Activated T-cell treated with anti-CD3 and anti-CD28 coated beads, Interleukin-2, amount 50 U/mL, for 4 hours (primary cell): ENCODE measurements at regions not wholly inside any gene's neighbourhood (a gene's known extent, or its start where the extent isn't known, plus 50 kb on each side); places are given as distances from the start of the nearest gene placed in this dataset.

Experiments
- ATAC-seq, 2 donors: fragments of 200-7000 bp; cut with Tn5 transposase; one replicate each; pipeline ENCODE4 v1.10.0; 2021
- DNase-seq: peaks from one replicate; pipeline ENCODE4 v3.0.0-alpha.2; 2020
- H3K27me3 Mint-ChIP-seq: one replicate; pipeline ENCODE4 v1.8.0; 2021; ENCODE audit warnings: low read depth, mixed read lengths
- H3K36me3 Mint-ChIP-seq: one replicate; pipeline ENCODE4 v1.8.0; 2022; ENCODE audit warnings: mixed read lengths; ENCODE audit not compliant: insufficient read depth
- H3K4me1 Mint-ChIP-seq: one replicate; pipeline ENCODE4 v1.8.0; 2021; ENCODE audit warnings: low read depth, mixed read lengths
- H3K4me3 Mint-ChIP-seq: one replicate; pipeline ENCODE4 v1.8.0; 2021; ENCODE audit warnings: mild to moderate bottlenecking, moderate library complexity, mixed read lengths
- H3K9me3 Mint-ChIP-seq: one replicate; pipeline ENCODE4 v1.8.0; 2021; ENCODE audit warnings: mixed read lengths

- H3K4me3 Mint-ChIP-seq = no peak overlapping the region
- no peaks in the 10 kb centered on the region for H3K36me3 Mint-ChIP-seq
- H3K27me3 Mint-ChIP-seq = peaks cover 5% of the 10 kb centered on the region
- H3K4me1 Mint-ChIP-seq = no peaks in the 10 kb centered on the region
- DNase-seq (no peak), ATAC-seq (no peak)
- H3K9me3 Mint-ChIP-seq = no peaks in the 10 kb centered on the region
These were observed 143.2 kb upstream of the EEA1 start for GRCh38 chr12:93072340-93072739.

- Mint-ChIP-seq H3K4me3 (no peak overlapping the region), H3K27me3 (peaks cover 3% of the 10 kb centered on the region), H3K4me1 (no peaks in the 10 kb centered on the region), H3K9me3 (no peaks in the 10 kb centered on the region), H3K36me3 (no peaks in the 10 kb centered on the region)
- ATAC-seq (no peak), DNase-seq (no peak)
These were observed 144.2 kb upstream of the EEA1 start for GRCh38 chr12:93073324-93073723.

GRCh38 chr12:93078059-93078458 is 149.0 kb upstream of the EEA1 start:
- Mint-ChIP-seq H3K36me3 (no peaks in the 10 kb centered on the region), H3K27me3 (no peaks in the 10 kb centered on the region), H3K4me3 (no peak overlapping the region), H3K4me1 (no peaks in the 10 kb centered on the region), H3K9me3 (no peaks in the 10 kb centered on the region)
- DNase-seq (no peak), ATAC-seq (no peak)

GRCh38 chr12:93078577-93078976 is 149.5 kb upstream of the EEA1 start:
- Mint-ChIP-seq H3K36me3 (no peaks in the 10 kb centered on the region), H3K27me3 (no peaks in the 10 kb centered on the region), H3K4me1 (no peaks in the 10 kb centered on the region), H3K4me3 (no peak overlapping the region), H3K9me3 (no peaks in the 10 kb centered on the region)
- DNase-seq (no peak), ATAC-seq (no peak)

- H3K36me3 Mint-ChIP-seq = no peaks in the 10 kb centered on the region
- H3K27me3 Mint-ChIP-seq = no peaks in the 10 kb centered on the region
- no peak for DNase-seq
- no peaks in the 10 kb centered on the region for H3K9me3 Mint-ChIP-seq
- ATAC-seq = no peak
- no peak overlapping the region for H3K4me3 Mint-ChIP-seq
- H3K4me1 Mint-ChIP-seq = no peaks in the 10 kb centered on the region
These were observed 150.2 kb upstream of the EEA1 start for GRCh38 chr12:93079271-93079670.

GRCh38 chr12:93079976-93080375 is 150.9 kb upstream of the EEA1 start:
- Mint-ChIP-seq H3K4me1 (no peaks in the 10 kb centered on the region), H3K36me3 (no peaks in the 10 kb centered on the region), H3K4me3 (no peak overlapping the region), H3K27me3 (no peaks in the 10 kb centered on the region), H3K9me3 (no peaks in the 10 kb centered on the region)
- no peak for ATAC-seq
- no peak for DNase-seq

- H3K27me3 Mint-ChIP-seq = no peaks in the 10 kb centered on the region
- no peak for ATAC-seq
These were observed 151.4 kb upstream of the EEA1 start for GRCh38 chr12:93080452-93080851.

GRCh38 chr12:93080994-93081809 is 152.1 kb upstream of the EEA1 start:
- Mint-ChIP-seq H3K4me1 (no peaks in the 10 kb centered on the region), H3K36me3 (no peaks in the 10 kb centered on the region), H3K4me3 (no peak overlapping the region), H3K27me3 (no peaks in the 10 kb centered on the region), H3K9me3 (peaks cover under 1% of the 10 kb centered on the region)
- DNase-seq (no peak), ATAC-seq (no peak)

More at GRCh38 chr12:93080452-93080851, 151.4 kb upstream of the EEA1 start:
- H3K4me1 Mint-ChIP-seq = no peaks in the 10 kb centered on the region
- no peak overlapping the region for H3K4me3 Mint-ChIP-seq
- no peak for DNase-seq
- H3K36me3 Mint-ChIP-seq = no peaks in the 10 kb centered on the region
- H3K9me3 Mint-ChIP-seq = no peaks in the 10 kb centered on the region

- Mint-ChIP-seq H3K27me3 (no peaks in the 10 kb centered on the region), H3K36me3 (no peaks in the 10 kb centered on the region), H3K4me1 (no peaks in the 10 kb centered on the region), H3K9me3 (peaks cover 4% of the 10 kb centered on the region), H3K4me3 (no peak overlapping the region)
- DNase-seq = no peak
- no peak for ATAC-seq
These were observed 152.7 kb upstream of the EEA1 start for GRCh38 chr12:93081810-93082165.

GRCh38 chr12:93085383-93086287 is 156.5 kb upstream of the EEA1 start:
- DNase-seq (no peak), ATAC-seq (no peak)
- peaks cover 6% of the 10 kb centered on the region for H3K4me1 Mint-ChIP-seq
- H3K4me3 Mint-ChIP-seq = no peak overlapping the region
- no peaks in the 10 kb centered on the region for H3K36me3 Mint-ChIP-seq
- peaks cover 4% of the 10 kb centered on the region for H3K9me3 Mint-ChIP-seq
- no peaks in the 10 kb centered on the region for H3K27me3 Mint-ChIP-seq

GRCh38 chr12:93086288-93086727 is 157.2 kb upstream of the EEA1 start:
- H3K4me3 Mint-ChIP-seq = no peak overlapping the region
- DNase-seq (no peak), ATAC-seq (no peak)
- H3K4me1 Mint-ChIP-seq = peaks cover 11% of the 10 kb centered on the region
- no peaks in the 10 kb centered on the region for H3K36me3 Mint-ChIP-seq
- H3K9me3 Mint-ChIP-seq = peaks cover 4% of the 10 kb centered on the region
- H3K27me3 Mint-ChIP-seq = no peaks in the 10 kb centered on the region

- H3K9me3 Mint-ChIP-seq = peaks cover 4% of the 10 kb centered on the region
- no peak overlapping the region for H3K4me3 Mint-ChIP-seq
- no peak for ATAC-seq
- DNase-seq = no peak
- no peaks in the 10 kb centered on the region for H3K27me3 Mint-ChIP-seq
- H3K4me1 Mint-ChIP-seq = peaks cover 11% of the 10 kb centered on the region
- H3K36me3 Mint-ChIP-seq = no peaks in the 10 kb centered on the region
These were observed 158.9 kb upstream of the EEA1 start for GRCh38 chr12:93087840-93088610.

- Mint-ChIP-seq H3K27me3 (no peaks in the 10 kb centered on the region), H3K4me1 (peaks cover 11% of the 10 kb centered on the region), H3K9me3 (peaks cover 4% of the 10 kb centered on the region), H3K4me3 (no peak overlapping the region), H3K36me3 (no peaks in the 10 kb centered on the region)
- DNase-seq (peak; percentile 5), ATAC-seq (peak; percentile 97 to 99)
These were observed 160.9 kb upstream of the EEA1 start for GRCh38 chr12:93089805-93090569.
